LNCaP clone FGC (cell line): ENCODE measurements at regions not wholly inside any gene's neighbourhood (a gene's known extent, or its start where the extent isn't known, plus 50 kb on each side); places are given as distances from the start of the nearest gene placed in this dataset.

ENCODE experiments used
- DNase-seq: peaks from one replicate; pipeline ENCODE4 v3.0.0-alpha.2; 2011; ENCODE audit warnings: low read depth
- H3K4me3 ChIP-seq: 2 replicates; pipeline ENCODE4 v1.5.1; 2011; ENCODE audit warnings: mild to moderate bottlenecking, low read depth, low read length, control low read depth
- CTCF ChIP-seq: IDR thresholded peaks from 2 replicates; pipeline ENCODE4 v1.5.1; 2012; ENCODE audit warnings: mild to moderate bottlenecking; ENCODE audit not compliant: control insufficient read depth, insufficient read depth; ENCODE audit errors: extremely low read depth

DNA sequence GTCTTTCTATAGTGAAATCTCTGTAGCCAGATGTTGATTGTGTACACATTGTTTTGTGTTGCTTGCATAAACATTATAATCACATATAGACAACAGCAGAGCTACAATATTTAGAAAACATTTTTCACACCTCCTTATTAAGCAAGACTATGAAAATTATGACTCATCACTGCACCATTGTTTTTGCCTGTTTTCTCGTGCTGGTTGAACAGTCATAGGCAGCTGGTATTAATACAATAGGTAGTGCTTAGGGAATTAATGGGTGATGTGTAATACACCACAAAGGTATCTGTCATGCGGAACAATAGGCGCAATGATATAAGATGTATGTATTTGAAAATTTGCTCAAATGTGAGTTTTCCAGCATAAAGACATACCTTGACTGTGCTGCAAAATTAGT, 449.3 kb downstream of the FOXG1 start:
- no peak for TF ChIP-seq CTCF

DNA sequence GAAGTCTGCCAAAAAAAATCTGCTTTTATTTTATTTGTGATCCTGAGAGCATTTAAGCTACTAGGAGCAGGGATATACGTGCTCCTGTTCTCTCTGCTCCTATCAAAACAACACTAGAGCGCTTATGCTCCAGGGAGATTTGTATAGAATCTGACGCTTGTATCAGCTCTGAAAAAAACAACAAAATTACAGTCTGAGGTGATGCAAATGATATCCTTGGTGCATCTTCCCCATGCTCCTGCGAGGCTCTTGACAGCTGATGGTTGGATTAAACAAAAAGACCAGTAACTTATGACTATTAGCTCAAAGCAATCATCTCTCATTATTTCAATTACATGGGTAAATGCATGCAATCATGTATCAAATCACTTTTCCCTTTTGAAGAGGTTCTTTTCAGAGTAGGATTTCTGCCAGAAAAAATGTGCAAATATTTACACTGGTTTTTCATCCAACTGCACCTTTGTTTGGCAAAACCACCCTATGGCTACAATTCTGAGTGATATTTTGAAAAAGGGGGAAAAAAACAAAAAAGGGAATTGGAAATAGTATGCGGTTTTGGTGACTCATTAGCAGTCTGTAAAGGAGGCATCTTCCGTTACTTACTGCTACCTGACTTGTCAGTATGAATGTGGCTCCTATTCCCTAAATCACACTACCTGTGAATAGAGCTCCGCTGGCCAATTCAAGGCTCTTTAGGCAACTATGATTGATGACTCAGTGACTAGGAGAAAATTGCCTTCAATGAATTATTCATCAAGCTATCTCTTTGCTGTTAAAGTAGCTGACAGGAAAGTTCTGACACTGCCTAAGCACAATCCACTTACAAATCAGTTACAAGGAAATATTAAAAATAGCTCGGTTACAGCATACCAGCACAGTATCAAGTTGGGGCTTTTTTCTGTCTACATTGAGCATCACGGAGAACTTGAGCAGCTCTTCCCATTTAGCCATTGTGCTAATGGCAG, 450.0 kb downstream of the FOXG1 start:
- no peak for TF ChIP-seq CTCF
- no peak for DNase-seq
- H3K4me3 ChIP-seq, result no peak overlapping the region

More for the DNA sequence above, 449.3 kb downstream of the FOXG1 start:
- DNase-seq, result no peak
- no peak overlapping the region for H3K4me3 ChIP-seq

DNA sequence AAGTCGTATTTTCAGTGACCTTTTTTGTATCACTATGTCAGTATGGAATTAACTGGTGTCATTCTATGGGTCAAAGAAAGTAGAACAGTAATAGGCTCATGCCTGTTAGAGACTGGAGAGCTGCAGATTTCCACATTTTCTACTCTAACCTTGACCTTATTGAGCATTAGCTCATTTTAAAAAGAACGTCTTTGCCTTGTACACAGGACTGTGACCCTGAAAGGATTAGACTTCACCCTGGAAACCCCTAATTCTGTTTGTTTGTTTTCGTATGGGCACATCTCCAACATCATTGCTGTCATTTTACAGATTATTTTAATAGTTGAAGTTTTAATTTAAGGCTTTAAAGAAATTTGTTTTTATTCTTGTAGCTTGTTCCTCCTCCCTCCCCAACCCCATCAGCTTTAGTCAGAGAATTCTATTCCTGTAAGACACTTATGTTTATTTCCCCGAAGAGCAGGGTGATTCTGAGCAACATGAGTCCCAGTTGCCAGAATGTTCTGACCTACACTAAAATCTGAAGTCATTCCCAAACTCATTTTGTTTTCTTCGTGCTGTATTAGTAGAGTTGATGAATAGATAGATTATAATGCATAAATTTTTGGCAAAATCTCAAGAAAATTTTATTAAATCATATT, 451.3 kb downstream of the FOXG1 start:
- no peak for DNase-seq
- no peak for TF ChIP-seq CTCF
- no peak overlapping the region for H3K4me3 ChIP-seq

GRCh38 chr14:29220072-29220471, 453.5 kb downstream of the FOXG1 start:
- H3K4me3 ChIP-seq, result no peak overlapping the region
- no peak for DNase-seq
- no peak for TF ChIP-seq CTCF

DNA sequence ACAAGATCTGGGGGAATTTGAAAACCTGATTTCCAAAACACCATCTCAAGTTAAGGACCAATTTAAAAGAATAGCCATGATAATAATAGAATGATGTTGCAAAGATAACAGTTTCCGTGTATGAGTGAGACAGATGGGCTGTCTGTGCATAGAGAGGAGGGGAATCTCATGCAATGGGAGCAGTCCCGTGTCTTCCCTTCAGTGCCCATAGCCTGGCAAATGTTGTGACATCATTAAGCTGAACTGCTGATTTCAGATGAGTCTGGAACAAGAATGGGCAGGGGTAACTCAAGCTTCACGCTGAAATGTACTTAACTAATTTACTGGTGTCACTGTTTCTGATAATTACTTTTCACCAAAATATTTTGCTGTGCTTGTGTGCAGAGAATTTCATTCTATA, 454.0 kb downstream of the FOXG1 start:
- no peak overlapping the region for H3K4me3 ChIP-seq
- TF ChIP-seq CTCF, result no peak
- DNase-seq, result no peak

GRCh38 chr14:29222006-29222405, 455.4 kb downstream of the FOXG1 start:
- DNase-seq, result no peak
- H3K4me3 ChIP-seq, result no peak overlapping the region
- TF ChIP-seq CTCF, result no peak
